Fibroblast of lung (primary cell): ENCODE measurements at regions not wholly inside any gene's neighbourhood (a gene's known extent, or its start where the extent isn't known, plus 50 kb on each side); places are given as distances from the start of the nearest gene placed in this dataset.

Experiments used
- DNase-seq, 2 donors: peaks; one replicate each; pipeline versions ENCODE4 v3.0.0 to v3.0.0-alpha.2; 2010; ENCODE audit warnings: low read depth in 2 of 2
- H2AFZ ChIP-seq: 2 replicates; pipeline ENCODE4 v1.5.1; 2012; ENCODE audit warnings: low read length, control low read depth, inconsistent platforms
- H3K27ac ChIP-seq: 2 replicates; pipeline ENCODE4 v1.5.1; 2011; ENCODE audit warnings: low read length, control low read depth; ENCODE audit not compliant: insufficient read depth
- H3K27me3 ChIP-seq: 2 replicates; pipeline ENCODE4 v1.5.1; 2011; ENCODE audit warnings: mild to moderate bottlenecking, low read length; ENCODE audit not compliant: control insufficient read depth, insufficient read depth
- H3K36me3 ChIP-seq: 2 replicates; pipeline ENCODE4 v1.5.1; 2011; ENCODE audit warnings: low read length; ENCODE audit not compliant: control insufficient read depth, insufficient read depth
- H3K4me1 ChIP-seq: 2 replicates; pipeline ENCODE4 v1.5.1; 2011; ENCODE audit warnings: low read length; ENCODE audit not compliant: control insufficient read depth, insufficient read depth; ENCODE audit errors: extremely low read depth
- H3K4me2 ChIP-seq: 2 replicates; pipeline ENCODE4 v1.5.1; 2011; ENCODE audit warnings: low read length, control low read depth; ENCODE audit not compliant: insufficient read depth; ENCODE audit errors: extremely low read depth
- H3K4me3 ChIP-seq, 4 experiments: fragments of 200-600 bp in 1 of 4; sonication (generic) in 1 of 4; replicated peaks in 1 of 4; 2 replicates each; pipeline ENCODE4 v1.5.1; 2011 to 2016; ENCODE audit warnings: low read length in 4 of 4, low read depth in 3 of 4, mild to moderate bottlenecking in 3 of 4, control low read depth in 2 of 4, inconsistent platforms in 1 of 4, mixed read lengths in 1 of 4; ENCODE audit not compliant: insufficient read depth in 1 of 4; ENCODE audit errors: control extremely low read depth in 1 of 4
- H3K79me2 ChIP-seq: 2 replicates; pipeline ENCODE4 v1.5.1; 2012; ENCODE audit warnings: mild to moderate bottlenecking, low read length, inconsistent platforms; ENCODE audit not compliant: control insufficient read depth, insufficient read depth
- H3K9ac ChIP-seq: 2 replicates; pipeline ENCODE4 v1.5.1; 2011; ENCODE audit warnings: mild to moderate bottlenecking, low read length, control low read depth; ENCODE audit not compliant: insufficient read depth
- H3K9me3 ChIP-seq: 2 replicates; pipeline ENCODE4 v1.5.1; 2012; ENCODE audit warnings: low read depth, low read length; ENCODE audit not compliant: control insufficient read depth, insufficient read depth
- H4K20me1 ChIP-seq: 2 replicates; pipeline ENCODE4 v1.5.1; 2011; ENCODE audit warnings: low read length; ENCODE audit not compliant: control insufficient read depth, insufficient read depth; ENCODE audit errors: extremely low read depth
- CTCF ChIP-seq, 2 donors: IDR thresholded peaks in 1 of 2; conservative IDR thresholded peaks in 1 of 2; 1 replicate in 1 of 2; 2 replicates in 1 of 2; pipeline ENCODE4 v1.5.1; 2011 to 2012; ENCODE audit warnings: low read length in 2 of 2, control low read depth in 1 of 2, inconsistent platforms in 1 of 2, low read depth in 1 of 2, mild to moderate bottlenecking in 1 of 2
- EZH2 ChIP-seq: IDR thresholded peaks from 2 replicates; pipeline ENCODE4 v1.5.1; 2012; ENCODE audit warnings: low read length, control low read depth, mild to moderate bottlenecking; ENCODE audit errors: missing control alignments

- TF ChIP-seq EZH2 (no peak), CTCF (conservative IDR thresholded peaks at IDR 0.05 in 1 of 2, IDR thresholded peaks at IDR 0.05 in 1 of 2; ENCODE audit: low read depth in 1 of 2, low read length in 2 of 2) (no peak)
- no peaks in the 10 kb centered on the region for H3K36me3 ChIP-seq
Observed at GRCh38 chr13:47592256-47592655, 408.8 kb downstream of the SUCLA2 start.

GRCh38 chr13:47588676-47589075, 412.4 kb downstream of the SUCLA2 start:
- no peak for DNase-seq
- no peak overlapping the region for H3K9ac ChIP-seq
- TF ChIP-seq EZH2 (no peak), CTCF (conservative IDR thresholded peaks at IDR 0.05 in 1 of 2, IDR thresholded peaks at IDR 0.05 in 1 of 2; ENCODE audit: low read depth in 1 of 2, low read length in 2 of 2) (peak in 1 of 2 donors; percentile 8)

More at GRCh38 chr13:47592256-47592655, 408.8 kb downstream of the SUCLA2 start:
- Histone ChIP-seq H4K20me1 (no peaks in the 10 kb centered on the region), H3K27me3 (no peaks in the 10 kb centered on the region), H3K27ac (no peak overlapping the region), H3K4me1 (no peaks in the 10 kb centered on the region), H2AFZ (no peak overlapping the region), H3K9me3 (no peaks in the 10 kb centered on the region), H3K4me3 (no peak overlapping the region), H3K4me2 (no peak overlapping the region), H3K79me2 (no peaks in the 10 kb centered on the region), H3K9ac (no peak overlapping the region)
- DNase-seq: no peak

GRCh38 chr13:47572375-47572774, 428.7 kb downstream of the SUCLA2 start:
- H4K20me1 ChIP-seq: no peaks in the 10 kb centered on the region
- no peak overlapping the region for H3K9ac ChIP-seq
- no peak for DNase-seq
- H3K79me2 ChIP-seq: no peaks in the 10 kb centered on the region
- no peak overlapping the region for H3K4me3 ChIP-seq
- H3K27me3 ChIP-seq: no peaks in the 10 kb centered on the region
- H3K4me1 ChIP-seq: no peaks in the 10 kb centered on the region
- no peak overlapping the region for H3K27ac ChIP-seq
- H3K9me3 ChIP-seq: no peaks in the 10 kb centered on the region
- TF ChIP-seq EZH2: no peak
- TF ChIP-seq CTCF (conservative IDR thresholded peaks at IDR 0.05 in 1 of 2, IDR thresholded peaks at IDR 0.05 in 1 of 2; ENCODE audit: low read depth in 1 of 2, low read length in 2 of 2): no peak
- H3K4me2 ChIP-seq: no peak overlapping the region
- no peaks in the 10 kb centered on the region for H3K36me3 ChIP-seq
- H2AFZ ChIP-seq: no peak overlapping the region

More at GRCh38 chr13:47588676-47589075, 412.4 kb downstream of the SUCLA2 start:
- H3K4me3 ChIP-seq: no peak overlapping the region
- H4K20me1 ChIP-seq: no peaks in the 10 kb centered on the region
- no peaks in the 10 kb centered on the region for H3K9me3 ChIP-seq
- H3K4me1 ChIP-seq: no peaks in the 10 kb centered on the region
- H3K36me3 ChIP-seq: no peaks in the 10 kb centered on the region
- H3K27me3 ChIP-seq: no peaks in the 10 kb centered on the region
- no peak overlapping the region for H3K4me2 ChIP-seq
- no peaks in the 10 kb centered on the region for H3K79me2 ChIP-seq
- H3K27ac ChIP-seq: no peak overlapping the region
- H2AFZ ChIP-seq: no peak overlapping the region
